HG03378 (cell line): ENCODE measurements at regions not wholly inside any gene's neighbourhood (a gene's known extent, or its start where the extent isn't known, plus 50 kb on each side); places are given as distances from the start of the nearest gene placed in this dataset.

Experiments
- ATAC-seq: cut with Tn5 transposase; IDR thresholded peaks from one replicate; pipeline ENCODE4 v1.9.1; 2021; ENCODE audit warnings: mild to moderate bottlenecking, moderate library complexity; ENCODE audit not compliant: unreplicated experiment

DNA sequence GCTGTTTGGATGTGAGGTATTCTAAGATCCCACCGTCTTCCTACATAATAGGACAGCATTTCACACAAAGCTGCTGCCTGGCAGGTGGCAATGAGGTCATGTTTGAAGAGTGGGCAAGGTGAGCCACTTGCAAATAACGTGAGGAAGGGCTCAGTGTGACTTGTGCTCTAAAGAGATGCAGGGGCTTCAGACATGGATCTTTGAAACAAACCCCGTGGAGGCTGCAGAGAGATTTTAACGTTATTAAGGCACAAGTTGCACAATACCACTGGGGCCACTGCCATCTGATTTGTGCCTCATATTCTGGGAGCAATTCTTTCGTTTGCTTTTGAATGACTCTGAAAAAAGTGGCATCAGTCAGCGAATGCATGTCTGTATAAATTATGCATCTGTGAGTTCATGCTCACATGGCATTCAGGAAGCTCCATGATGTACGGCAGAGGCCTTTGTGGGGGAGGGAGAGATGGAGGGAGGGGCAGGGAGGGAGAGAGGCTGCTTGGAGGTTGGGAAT is 362.0 kb downstream of the SOX11 start:
- no peak for ATAC-seq

DNA sequence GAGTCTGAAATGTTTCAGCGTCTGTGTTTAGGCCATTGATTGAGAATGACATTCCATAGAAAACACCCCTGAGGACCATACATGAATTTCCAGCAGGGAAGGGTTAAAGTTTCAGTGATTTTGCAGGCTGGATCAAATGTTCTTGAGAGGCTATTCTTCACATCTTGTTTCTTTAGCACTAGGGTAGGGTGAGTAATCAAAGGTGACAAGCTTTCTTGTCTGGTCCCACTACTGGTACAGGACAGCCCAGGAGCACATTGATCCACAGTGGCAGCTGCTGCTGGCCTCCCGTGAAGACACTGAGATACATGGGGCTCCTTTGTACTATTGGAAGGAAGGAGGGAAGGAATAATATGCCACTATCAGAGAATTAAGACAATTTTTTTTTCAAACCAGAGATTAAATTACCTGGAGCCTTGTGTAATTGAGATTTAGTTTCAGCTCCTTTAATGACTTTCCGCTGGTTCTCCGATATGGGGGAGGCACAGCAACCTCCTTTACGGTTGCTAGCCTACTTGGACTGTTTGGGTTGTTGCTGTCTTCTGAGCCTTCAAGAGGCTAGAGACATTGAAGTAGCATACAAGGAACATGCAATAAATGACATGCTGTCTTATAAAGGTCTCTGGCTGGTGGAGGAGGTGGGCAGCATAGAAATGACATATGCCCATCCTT is 368.9 kb downstream of the SOX11 start:
- no peak for ATAC-seq

DNA sequence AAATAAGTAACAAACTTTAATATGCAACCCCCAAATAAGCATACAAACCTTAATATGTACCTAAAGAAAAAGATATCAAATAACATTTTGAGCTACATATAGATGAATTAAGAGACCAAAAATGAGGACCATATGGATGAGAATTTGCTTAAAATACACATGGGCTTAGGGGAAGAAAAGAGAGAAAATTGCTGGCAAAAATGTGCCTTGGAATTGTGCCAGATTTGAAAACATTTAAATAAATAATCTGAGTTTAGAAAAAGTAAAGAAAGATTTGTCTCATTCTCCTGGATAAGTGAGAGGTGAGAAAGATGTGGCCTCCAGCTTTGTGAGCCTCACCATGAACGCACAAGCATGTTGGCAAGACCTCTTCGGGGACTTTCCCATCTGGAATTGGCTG is 372.6 kb downstream of the SOX11 start:
- ATAC-seq = no peak

DNA sequence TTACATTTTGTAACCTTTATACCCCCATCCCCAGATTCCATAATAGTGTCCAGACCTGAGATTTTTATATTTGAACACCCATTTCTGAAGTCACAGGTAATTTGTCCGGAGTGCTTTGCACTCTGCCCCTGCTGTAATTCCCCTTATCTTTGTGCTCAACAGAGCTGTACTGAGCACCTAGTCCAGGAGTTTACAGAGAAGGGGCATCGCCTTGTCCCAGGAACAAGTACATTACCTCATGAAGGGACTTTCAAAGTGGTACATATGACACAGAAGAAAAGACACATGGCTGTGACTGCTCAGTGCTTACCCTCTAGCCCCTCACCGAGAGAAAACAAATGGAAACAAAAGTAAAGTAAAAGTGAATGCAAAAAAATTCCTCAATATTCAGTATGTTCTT is 373.5 kb downstream of the SOX11 start:
- no peak for ATAC-seq

DNA sequence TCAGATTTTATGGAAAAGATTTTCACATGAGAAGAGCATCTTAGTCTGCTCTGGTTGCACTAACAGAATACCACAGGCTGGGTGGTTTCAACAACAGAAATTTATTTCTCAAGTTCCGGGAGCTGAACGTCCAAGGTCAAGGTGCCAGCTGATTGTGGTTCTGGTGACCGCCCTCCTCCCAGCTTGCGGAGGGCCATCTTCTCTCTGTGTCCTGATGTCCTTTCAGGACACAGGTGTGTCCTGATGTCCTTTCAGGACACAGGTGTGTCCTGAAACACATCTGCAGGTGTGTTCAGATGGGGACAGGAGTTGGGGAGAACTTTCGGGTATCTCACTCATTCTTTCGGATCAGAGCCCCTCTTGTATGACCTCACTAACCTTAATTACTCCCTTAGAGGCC is 374.9 kb downstream of the SOX11 start:
- ATAC-seq = no peak

DNA sequence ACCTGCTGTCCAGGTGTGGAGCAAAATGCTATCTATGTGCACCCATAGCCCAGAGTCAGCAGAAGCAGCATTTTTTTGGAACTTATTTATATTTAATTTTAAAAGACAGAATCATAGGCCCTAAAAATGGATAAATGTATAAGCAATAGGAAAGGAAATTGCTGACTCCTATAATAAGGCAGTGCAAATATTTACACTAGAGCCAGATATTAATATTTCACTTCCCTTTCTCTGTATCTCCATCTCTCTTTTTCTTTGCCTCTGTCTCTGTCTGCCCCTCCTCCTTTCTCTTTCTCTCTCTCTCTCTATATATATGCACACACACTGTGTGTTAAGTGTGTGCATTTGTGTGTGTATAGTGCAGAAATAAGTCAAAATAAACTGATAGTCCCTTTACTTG is 375.6 kb downstream of the SOX11 start:
- no peak for ATAC-seq

DNA sequence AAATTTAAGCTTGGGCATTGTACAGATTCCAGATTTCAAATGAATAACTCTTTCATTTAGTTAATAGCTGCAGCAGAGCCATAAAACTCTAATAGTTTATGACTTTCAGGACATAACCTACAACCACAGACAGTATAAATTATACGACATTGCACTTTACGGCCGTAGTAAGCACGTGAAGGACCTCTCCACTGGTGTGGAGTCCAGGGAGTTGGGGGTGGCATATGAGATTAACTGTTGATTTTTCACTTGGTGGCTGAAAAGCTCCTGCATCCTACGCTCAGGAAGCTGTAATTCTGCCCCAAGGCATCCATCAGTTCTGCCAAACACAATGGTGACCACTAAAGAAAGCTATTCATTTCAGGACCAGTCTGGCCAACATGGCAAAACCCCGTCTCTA is 376.2 kb downstream of the SOX11 start:
- no peak for ATAC-seq

DNA sequence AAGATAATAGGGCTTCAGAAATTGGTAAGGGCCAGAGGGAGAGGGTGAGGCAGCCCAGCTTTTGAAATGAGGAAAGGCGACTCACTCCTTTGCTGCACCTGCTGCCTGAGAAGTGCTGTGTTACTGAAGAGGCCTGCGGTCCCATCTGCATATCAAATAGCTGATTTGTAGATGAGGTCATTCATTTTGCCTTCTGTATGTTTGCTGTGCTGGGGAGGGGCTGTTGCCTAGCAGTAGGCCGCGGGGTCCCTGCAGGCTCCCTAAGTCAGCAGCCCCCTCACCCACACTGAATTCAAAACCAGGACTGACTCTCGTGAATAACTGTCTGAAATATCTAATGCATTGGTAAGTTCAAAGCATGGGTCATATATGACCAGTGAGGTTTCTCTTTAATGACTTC is 377.2 kb downstream of the SOX11 start:
- no peak for ATAC-seq

DNA sequence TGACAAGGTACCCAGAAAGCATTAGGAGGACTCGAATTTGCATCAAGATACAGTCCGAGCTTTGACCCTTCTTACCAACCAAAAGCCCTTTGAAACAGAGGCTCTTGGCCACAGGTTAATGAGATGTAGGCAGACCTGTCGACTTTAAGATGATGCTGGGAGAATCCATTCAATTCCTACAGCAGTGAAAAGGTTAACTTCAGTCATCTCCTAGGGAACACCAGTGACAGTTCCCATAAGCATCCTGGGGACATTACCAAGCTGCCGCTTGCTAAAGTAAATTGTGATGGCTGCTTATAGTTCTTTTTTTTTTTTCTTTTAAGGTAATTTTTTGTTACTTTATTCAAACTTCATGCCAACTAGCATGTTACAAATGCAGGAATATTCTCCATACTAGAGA is 379.3 kb downstream of the SOX11 start:
- ATAC-seq = no peak

DNA sequence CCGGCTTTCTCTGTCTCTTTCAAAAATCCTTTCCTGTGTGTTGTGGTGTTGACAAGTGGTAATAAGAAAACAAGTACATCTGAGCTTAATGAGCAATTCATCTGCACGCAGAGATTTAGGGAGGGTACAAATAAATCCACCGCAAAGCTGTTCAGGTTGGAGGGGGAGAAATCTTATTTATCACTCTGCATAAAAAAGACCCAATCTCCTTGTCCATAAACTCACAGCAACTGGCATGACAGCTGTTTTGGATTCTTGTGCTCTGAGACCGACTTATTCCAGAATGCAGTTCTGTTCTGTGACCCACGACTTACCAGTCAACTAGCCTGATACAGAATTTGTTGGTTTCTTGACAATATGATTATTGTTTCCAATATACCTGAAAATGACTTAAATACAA is 380.1 kb downstream of the SOX11 start:
- ATAC-seq = no peak

DNA sequence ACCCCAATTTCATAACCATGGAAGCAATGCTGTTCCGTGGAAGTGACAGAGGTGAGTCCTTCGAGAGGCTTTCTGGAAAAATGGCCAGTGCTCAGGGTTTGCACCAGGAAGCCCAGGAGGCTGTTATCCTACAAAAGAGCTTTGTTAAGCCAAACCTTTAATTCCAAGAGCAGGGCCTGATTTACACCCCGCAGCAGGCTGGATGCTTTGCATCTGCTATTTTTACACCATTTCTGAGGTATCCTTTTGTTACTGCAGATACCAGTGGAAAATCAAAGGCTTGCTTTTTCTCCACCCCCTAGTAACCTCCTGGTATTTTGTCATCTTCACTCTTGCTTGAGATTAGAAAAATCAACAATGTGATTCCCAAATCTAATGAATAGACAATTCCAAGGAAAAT is 380.6 kb downstream of the SOX11 start:
- ATAC-seq = no peak

DNA sequence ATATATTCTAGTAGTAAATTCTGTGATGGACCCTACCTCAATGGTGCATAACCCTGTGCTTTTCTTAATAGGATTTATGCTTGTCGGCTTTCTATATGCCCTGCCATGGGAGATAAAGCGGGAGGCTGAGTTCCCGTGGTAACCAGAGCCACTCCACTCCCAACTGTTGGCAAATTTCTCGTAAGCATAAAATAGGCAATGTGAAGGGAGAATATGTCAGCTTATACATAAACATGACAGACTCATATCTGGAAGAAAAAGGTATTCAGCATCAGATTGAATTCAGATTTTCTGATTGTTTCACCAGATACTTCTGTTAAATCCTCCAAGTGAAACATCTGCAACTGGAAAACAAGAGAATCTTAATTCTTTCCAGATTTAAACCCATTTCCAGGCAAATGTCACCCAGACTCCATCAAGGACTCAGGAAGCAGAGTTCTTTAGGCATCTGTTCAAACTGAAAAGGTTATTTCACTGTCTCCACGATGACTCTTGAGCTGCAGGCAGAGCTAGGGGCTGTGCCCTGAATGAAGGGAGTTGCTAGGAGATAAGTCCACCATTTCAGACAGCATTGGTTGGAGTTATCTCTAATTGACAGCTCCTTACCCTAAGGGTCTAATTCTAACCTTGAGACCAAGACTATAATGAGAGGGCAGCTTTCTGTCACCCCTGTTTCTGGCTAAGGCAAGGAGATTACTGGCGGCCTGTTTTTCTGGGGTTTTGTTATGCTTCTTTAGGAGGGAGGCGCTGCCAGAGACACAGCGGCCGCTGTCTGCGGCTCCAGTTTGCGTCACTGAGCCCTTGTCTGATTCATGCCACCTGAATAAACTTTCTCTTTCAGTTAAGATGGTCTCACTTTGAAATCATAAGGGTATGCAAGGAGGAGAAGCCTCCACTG is 381.3 kb downstream of the SOX11 start:
- ATAC-seq = no peak

DNA sequence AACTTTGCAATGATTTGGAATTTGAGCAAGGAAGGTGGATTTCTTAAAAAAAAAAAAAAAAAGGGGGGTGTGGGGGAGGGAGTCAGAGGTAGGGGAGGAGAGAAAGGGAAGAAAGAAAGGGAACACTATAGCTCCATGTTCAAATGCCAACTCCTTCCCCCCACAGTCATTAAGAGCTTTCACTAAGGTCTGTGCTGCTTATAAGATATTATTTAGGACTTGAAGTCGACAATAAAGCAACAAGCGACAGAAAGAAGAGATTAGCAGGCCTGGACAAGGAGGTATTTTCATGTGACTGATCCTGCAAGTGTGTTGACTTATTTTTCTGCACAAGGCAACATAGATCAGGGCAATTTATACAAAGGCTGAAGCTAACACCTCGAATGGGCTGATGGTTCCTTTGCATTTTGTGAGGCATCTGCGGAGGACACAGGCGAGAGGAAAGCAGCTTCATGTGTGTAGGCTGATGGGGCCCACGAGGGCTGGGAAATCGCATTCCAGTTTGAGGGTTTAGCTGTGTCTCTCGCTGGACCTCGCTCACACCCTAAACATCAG is 382.0 kb downstream of the SOX11 start:
- no peak for ATAC-seq

DNA sequence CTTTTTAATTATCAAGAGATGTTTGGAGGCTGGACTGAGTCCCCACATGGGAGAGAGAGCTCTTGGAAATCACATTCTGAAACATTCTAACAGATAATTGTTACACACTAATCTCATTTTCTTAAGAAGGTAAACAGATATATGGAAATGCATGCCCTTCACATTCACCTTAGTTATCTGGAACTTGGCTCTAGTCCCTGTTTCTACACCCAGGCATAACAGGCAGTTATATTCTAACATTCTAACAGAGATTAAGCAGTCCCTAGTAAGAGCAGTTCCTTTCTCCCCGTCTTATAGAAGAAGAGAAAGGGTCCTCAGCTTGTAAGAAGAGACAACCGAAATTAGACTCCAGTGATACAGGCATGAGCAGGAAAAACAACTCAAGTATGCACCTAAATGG is 385.4 kb downstream of the SOX11 start:
- ATAC-seq = no peak

DNA sequence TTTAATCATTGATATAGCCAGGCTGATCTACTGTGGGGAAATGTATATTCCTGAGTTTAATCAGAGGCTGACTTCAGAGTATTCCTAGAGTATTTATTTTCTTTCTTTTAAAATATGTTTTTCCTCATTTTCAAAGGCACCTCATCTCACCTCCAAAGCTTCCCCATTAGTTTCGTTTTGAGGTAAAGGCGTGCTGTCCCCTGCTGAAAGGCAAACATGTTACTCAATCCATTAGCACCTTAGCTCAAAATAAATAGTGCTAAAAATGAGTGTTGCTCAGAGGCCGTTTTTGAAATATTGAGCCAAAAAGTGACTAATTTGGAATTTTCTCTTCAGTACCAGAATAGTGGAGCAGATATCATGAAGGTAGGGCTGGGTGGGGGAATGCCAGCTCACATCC is 386.2 kb downstream of the SOX11 start:
- ATAC-seq = no peak

DNA sequence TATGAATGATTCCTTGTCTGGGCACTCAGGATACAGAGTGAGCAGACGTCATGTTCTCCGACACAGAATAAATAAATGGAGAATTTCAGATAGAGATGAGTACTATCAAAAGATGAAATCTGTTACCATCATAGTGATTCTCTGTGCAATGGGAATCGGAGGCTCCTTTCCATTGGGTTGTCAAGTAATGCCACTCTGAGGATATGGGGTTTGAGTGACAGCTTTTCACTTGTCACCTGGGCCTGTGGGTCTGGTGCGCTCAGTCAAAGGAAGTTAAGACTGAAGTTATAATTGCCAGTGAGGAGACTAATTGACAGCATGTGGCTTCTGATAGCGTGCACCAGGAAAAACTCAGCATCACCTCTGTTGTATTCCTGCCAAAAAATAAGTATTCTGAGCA is 387.2 kb downstream of the SOX11 start:
- no peak for ATAC-seq

DNA sequence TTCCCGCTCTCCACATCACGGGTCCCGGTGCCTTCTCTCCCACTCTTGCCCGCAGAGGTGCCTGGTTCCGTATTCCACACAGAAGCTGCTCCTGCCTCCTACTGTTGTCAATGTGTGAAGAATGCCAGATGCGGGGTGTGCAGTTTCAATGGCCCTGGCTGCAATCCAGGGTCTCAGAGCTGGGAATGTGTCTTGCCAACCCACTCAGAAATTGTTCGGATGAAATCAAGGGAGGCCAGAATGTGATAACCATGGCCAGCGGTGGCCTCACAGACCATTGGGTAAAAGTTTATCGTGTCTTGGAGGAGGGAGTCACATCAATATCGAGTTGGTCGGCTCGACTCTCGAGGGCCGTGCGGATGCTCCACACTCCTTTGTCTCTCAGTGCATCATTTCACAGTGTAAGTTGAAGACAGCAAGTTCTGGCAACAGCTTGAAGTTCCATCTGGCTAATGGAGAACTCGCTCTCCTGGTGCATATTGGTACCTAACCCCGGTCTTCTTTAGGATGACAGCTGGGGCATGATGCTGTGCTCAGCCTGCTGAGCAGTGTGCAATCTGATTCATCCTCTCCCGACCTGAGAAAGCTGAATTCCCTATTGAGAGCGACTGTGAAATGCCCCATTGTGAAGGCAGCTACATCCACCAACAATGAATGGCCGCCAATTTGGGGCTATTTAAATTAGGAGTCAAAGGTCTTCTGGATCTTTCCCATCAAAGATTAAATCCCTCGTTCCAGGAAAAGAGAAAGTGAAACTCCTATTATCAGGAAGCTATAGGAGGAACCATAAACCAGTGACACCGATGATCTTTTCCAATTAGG is 389.0 kb downstream of the SOX11 start:
- no peak for ATAC-seq

DNA sequence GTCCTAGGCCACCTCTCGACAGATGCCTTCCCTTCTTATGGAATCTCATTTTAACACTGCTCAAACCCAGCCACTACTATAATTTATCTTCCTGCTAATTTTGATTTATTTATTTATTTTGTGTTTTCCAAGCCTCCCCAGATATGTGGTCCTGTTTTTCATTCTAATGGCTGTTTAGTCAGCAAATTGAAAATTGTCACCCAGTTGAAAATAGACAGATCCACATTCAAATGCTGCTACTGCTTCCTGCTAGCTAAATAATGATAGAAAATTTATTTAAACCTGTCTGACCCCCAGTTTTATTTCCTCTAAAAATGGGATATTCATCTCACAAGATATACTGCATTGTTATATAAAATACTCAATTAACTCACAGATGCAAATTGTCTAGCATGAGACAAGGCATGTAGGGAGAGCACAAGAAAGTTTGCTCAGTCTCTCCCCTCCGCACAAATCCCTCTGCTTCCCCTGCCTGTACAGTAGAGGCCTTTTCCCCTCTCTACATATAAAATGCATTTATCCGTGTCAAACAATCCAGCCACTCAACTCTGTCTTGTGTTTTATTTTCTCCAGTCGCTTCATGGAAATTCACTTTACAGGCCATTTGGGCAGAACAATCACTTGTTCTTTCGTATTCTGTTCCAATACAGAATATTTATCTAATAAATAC is 389.9 kb downstream of the SOX11 start:
- no peak for ATAC-seq

DNA sequence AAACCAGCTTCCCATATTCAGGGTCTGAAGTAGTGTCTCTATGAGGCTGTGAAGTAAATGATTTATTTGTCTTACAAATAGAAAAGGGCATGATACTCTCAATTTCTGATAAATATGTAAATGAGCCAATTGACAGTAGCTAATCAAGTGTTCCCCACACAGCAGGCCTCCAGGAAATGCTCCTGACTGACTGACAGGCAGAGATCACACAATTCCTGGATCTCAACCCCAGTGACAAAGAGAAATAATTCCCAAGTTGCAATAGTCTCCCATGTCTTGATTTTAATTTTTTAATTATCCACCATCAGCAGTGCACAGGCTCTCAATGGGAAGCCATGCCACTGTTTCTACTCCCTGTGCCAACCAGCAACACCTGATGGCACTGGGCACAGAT is 390.4 kb downstream of the SOX11 start:
- no peak for ATAC-seq

DNA sequence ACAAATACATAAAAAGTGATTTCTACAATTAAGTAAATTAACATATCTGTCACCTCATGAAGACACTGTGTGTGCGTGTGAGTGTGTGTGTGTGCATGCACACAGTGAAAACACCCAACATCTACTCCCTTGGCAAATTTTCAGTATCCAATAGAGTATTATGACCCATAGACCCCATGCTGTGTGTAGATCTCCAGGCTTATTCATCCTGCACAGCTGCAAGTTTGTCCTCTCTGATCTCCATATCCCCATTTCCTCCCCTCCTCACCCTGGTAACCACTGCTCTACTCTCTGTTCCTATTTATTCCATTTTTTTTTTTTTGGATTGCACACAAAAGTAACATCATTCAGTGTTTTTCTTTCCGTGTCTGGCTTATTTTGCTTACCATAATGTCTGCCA is 391.0 kb downstream of the SOX11 start:
- no peak for ATAC-seq

DNA sequence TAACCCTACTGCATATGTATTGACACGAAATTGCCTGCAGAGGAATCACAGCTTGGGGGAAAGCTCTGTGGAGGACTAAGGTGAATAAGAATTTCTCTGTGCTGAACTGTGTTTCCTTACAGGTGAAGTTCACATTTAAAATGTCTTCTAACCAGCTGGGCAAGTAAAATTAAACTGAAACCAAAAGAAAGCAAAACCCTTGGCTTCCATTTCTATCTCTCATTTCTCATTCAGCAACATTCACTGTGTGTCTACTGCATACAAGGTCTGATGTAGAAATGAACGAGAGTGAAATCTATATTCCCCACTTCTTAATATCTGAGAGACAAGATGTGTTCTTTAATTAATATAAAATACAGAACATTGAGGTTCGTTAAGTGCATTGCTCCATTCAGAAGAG is 397.3 kb downstream of the SOX11 start:
- no peak for ATAC-seq
